GM21825 (cell line): ENCODE measurements at regions not wholly inside any gene's neighbourhood (a gene's known extent, or its start where the extent isn't known, plus 50 kb on each side); places are given as distances from the start of the nearest gene placed in this dataset.

Experiments
- ATAC-seq: cut with Tn5 transposase; IDR thresholded peaks from one replicate; pipeline ENCODE4 v1.9.1; 2021; ENCODE audit warnings: mild to moderate bottlenecking, moderate library complexity; ENCODE audit not compliant: unreplicated experiment

DNA sequence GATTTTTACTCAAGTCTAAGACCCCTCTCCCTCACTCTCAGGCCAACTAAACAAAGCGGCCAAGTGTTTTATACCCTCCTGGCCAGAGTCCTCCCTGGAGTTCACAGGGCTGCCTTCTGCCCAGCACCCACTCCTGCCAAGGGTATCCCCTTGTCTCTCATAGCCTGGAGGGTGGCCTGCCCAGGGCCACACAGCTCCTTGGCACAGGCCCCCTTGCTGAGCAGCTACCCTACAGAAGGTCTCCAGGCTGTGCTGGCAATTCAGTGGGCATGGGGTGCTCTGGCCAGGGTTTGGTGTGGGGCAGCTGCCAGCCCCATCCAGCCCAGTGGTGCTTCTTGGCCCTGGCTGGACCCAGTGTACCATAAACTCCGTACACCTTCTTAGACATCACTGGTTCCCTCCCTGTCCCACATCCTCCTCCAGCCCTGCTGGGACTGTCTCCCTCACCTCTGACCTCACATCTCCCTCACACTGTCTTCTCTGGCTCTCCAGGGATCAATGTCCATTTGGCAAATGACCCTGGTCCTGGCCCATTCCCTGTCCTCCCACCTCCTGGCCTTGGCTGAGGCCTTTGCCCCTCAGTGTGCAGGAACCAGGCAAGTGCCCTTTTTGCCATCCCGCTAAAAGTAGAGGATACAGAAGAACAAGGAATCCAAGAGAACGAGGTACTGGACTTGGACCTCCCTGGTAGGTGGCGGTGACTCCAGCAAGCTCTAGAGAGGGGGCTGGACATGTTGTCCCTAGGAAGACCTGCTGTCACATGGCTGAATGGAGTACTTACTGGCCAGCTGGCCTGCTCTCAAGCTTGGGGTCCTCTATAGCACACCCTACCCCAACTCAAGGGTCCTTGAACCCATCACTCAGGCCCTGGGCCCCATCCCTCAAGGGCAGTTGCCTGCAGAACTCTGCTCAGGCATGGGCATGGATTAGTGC is 50.0 kb upstream of the TRPM1 start:
- no peak for ATAC-seq

DNA sequence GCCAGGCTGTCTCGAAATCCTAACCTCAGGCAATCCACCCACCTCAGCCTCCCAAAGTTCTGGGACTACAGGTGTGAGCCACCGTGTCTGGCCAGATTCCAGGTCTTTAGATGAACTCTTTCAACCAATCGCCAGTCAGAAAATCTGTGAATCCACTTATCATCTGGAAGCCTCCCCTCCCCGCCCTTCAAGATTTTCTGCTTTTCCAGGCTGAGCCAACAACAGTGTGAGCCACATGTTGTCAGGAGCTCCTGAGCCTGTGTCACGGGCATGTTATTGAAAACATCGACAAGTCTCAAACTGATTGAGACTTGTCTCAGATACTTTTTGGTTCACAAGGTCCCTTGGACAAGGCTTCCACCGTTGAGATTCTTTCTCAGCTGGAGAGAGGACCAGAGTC is 52.0 kb upstream of the TRPM1 start:
- no peak for ATAC-seq

DNA sequence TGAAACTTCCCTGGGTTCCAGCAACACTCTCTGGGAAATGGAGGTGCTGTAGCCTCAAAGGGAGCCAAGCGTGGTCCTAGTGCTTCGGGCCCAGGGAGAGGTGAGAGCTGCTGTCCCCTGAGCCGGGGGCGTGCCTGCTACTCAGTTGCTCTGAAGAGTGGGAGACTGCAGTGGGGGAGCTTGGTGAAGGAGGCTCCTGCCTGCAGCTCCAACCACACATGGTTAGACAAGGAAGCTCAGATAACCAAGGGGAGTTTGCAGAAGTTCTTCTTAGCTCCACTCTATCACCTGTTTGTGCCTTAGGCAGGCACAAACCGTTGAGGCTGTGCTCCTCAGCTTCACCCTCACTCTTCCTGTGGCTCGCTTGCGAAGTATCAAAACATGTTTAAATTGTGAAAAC is 53.6 kb upstream of the TRPM1 start:
- ATAC-seq, result no peak

DNA sequence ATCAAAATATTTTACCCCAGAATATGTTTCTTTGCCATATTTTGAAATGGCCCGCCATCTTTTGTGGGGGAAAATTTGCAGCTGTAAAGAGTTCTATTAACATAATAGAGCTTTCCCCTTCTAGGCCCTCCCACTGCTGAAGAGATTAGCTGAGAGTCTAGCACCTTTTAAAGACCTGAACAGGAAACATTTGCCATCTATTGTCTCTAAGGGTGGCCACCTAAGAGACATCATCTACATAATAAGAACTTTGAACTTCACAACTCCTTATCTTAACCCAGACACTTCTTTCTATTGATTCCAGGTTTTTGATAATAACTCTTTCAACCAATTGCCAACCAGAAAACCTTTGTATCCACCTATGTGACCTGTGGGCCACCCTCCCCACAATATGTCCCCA is 54.7 kb upstream of the TRPM1 start:
- no peak for ATAC-seq

DNA sequence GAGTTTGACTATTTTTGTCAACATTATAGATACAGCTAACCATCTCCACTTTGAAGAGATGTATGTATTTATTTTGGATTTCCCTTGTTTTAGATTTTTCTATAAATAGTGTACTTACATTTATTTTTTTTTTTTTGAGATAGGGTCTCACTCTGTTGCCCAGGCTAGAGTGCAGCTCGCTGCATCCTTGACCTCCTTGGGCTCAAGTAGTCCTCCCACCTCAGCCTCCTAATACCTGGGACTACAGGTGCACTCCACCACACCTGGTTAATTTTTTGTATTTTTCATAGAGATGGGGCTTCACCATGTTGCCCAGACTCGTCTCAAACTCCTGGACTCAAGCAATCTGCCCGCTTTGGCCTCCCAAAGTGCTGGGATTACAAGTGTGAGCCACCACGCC is 55.3 kb upstream of the TRPM1 start:
- ATAC-seq, result no peak

DNA sequence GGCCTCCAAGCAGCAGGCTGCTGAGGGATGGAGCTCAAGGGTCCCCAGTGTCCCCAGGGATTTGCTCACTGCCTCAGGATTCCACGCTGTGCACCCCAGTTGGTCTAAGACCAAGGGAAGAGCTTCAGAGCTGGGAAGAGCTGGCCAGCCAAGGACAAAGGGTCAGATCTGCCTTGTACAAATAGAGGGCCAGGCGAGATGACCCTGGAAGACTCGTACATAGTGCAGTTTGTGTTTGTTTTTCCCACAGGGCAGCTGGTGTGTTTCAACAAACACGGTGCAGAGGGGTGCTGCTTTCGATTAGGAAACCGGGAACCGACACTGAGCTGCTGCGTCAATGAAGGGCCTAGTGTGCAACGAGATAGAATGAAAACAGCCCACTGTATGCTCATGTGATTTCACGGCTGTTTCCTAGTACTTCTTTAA is 56.1 kb upstream of the TRPM1 start:
- no peak for ATAC-seq

DNA sequence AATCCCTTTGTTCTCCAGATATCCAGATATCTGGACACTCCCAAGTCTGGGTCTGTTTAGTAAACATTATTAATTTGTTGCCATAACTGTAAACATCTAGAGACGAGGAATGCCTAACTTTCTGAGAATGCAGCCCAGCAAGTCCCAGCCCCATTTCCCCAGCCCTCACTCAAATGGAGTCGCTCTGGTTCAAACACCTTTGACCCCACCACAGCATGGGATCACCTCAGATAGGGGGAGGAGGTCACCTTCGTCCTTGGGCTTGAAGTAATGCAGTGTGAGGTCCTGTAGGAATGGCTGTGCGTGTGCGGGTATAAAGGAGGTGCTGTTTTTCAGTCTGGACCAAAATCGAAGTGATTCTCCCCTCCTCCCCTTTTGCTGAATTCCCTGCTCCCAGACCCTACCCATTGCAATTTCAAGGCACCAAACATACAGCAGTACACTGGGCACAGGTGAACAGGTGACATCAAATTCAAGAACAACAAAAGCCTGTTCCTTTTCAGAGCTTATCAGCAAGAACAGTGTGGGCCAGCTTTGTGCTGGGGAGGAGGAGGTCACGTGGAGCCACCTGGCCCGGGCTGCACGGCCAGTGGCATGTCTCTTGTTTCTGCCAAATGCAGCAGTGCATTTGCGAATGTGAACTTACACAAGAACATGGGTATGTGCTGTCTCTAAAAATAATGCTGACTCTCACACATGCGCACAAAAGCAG is 57.5 kb upstream of the TRPM1 start:
- no peak for ATAC-seq

DNA sequence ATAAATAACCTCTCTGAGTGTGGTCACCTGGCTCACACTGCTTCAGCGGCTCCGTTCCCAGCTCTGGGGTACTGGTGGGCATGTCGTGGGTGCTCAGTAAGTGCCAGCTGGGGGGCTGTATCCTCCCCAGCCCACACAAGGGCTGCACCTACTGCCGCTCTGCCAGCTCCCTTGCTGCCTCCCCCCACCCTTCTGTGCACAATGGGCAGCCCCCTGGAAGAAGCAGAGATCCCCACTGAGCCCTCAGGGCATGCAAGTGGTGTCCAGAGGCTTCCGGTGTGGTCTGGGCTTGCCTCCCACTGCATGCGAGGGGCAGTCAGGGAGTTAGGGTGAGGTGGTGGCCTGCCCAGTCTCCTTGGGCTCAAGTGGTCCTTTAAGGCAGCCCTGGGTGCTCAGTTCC is 58.3 kb upstream of the TRPM1 start:
- no peak for ATAC-seq

DNA sequence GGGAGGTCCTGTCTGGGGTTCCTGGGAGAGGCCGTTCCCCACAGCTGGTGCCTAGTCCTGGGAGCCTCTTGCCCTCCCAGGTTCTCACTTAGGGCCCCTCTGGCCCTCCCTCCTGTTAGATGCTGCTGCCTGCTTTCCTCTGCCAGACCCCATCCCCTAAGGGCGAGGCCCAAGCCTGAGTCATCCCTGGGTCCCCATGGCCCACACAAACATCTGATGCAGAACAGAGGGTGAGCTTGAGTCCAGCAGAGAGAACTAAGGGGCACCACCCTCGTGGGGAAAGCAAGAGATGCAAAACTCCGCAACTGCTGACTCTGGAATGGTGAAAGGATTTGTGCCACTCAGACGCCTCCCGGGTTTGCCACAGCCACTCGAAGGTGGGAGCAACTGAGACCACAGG is 58.8 kb upstream of the TRPM1 start:
- ATAC-seq, result no peak

DNA sequence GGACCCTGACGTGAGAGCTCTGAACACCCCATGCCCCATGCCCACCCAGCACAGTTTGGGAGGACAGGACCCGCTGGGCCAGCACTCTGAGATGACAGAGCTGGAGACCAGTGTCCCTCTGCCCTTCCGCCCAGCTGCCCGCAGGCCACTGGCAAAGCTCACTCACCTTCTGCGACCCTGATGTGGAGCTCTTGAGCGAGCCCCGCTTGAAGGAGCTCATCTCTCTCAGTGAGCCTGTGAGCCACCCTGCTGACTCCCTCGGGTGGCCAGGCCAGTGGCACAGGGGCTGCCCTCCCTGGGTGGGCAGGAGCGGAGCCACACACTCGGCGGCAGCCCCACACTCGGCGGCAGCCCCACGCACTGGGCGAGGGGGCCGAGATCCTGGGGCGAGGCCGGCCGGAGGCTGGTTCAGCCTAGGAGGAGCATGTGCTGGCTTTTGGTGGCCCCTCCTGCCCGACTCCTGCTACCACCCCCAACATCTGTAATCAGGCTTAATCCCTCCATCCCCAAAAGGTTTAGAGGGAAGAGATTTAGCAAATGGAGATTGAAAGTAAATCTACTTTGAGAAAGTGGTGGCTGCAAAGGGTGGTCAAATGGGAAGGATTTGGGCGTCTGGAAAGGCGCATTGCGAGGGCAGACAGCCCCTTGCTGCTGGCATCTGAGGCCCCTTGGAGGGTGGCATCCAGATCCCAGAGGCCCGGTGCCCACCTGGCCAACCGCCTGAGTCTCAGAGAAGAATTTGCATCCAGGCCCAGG is 59.4 kb upstream of the TRPM1 start:
- no peak for ATAC-seq

DNA sequence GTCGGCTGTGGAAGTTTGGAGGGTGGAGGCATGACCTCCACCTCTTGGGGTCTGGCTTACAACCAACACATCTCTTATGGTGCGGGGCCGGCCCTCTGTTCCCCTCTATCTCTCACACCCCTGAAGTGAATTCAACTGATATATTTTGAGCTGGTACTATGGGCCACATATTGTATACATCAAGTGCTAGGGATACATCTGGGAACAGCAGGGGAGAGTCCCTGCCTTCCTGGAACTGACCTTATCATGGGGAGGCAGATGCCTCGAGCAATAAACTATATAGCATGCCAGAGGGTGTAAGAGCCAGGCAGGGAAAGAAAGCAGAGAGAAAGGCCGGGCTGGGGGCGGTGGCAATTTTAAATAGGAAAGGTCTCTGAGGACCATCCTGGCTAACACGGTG is 60.4 kb upstream of the TRPM1 start:
- ATAC-seq, result no peak

DNA sequence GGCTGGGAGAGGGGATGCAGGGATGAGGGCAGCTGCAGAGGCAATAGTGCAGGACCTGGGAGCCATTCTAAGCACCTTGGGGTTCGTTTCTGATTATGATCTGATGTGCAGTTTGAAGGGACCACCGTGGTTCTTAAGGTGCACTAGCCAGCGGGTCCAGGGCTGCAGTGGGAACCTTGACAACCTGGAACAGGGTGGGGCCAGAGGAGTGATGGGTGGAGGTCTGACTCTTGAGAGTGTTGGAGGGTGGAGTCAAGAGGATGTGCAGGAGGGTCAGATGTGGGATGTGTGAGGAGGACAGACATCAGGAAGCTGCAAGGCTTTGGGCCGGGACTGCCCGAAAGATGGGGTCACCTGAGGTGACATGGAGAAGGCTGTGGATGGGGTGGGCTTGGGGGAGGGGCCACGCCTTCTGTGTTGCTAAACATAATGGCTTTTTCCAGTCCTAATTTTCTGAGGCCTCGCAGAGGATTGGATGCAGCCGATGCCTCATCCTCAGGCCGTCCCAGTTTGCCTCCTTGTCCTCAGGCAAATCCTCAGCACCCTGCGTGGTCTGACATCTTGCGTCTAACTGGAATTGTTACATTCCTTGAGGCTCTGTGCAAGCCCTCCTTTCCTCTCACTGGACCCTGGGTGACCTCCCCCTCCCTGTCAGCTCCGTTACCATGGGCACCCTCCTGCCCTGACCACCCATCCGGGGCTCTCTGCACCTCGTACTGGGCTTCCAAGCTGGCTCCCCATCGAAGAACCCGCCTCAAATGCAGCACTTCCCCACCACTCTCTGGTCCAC is 61.4 kb upstream of the TRPM1 start:
- ATAC-seq, result no peak

DNA sequence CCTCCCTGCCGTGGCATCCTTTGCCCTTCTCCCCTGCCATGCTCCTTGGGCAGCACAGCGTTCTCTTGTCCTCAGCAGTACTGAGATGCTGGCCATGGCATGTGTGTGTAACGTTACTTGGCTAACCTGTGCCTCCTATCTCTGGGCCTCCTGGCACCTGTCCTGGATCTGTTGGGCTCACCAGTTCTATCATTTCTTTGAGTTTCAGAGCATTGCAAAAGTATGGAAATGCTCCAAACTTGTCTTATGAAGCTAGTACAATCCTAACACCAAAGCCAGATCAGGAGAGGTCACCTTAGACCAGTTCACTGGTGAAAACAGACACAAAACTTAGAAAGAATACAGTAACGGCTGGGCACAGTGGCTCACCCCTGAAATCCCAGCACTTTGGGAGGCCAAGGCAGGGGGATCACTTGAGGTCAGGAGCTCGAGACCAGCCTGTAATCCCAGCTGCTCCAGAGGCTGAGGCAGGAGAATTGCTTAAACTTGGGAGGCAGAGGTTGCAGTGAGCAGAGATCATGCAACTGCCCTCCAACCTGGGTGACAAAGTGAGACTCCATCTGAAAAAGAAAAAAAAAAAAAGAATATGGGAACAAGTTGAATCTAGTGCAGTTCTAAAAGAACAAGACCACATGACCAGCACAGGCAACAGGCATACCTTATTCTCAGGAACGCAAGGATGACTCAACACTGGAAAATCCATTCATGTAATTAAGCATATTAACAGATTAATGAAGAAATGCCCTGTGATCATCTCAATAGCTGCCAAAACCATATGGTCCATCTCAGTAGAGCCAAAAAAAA is 62.4 kb upstream of the TRPM1 start:
- no peak for ATAC-seq

DNA sequence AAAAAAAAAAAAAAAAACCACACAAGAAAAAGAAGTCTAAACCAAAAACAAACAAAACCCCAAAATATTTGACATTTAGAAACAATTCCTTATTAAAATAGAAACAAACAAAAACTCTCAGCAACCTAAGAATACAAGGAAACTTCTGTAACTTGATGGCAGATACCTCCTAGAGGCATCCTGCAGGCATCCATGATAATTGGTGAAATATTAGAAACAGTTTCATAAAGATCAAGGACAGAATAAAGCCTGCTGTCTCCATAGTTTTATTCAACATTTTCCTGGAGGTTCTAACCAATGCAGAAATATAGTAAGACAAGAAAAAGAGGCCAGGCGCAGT is 63.0 kb upstream of the TRPM1 start:
- ATAC-seq, result no peak

DNA sequence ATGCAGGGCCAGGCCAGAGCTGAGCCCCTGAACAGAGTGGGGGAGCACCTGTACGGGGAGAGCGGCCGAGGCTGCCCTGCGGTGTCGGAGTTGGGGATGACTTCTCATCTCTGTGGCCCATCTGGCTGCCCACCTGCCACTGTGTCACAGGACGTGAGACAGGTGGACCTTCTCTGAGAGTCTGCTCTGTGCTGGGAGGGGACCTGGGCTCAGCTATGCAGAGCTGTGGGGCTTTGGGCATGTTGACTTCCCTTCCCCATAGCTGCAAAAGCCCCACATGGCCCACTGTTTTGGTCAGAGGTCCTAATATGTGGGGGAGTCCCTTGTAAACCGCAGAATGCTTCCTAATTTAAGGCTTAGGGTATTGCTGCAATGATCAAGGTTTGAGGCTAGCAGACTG is 68.0 kb upstream of the TRPM1 start:
- ATAC-seq, result no peak

DNA sequence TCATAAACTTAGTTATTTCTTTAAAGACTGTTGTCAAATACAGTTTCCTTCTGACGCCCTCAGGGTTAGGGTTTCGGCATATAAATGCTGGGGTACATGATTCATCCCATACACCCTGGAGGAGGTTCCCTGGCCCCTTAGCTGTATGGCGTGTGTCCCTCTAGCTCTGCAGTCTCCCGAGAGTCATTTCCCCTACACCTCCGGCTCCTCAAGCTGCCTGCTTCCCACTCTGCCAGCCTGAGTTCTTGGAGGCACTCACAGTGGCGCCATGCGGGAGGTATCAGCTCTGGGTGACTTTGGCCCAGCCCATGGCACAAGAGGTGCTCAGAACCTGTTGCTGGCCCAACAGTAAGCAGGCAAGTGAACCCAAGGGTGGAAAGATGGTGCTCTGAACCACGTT is 70.2 kb upstream of the TRPM1 start:
- no peak for ATAC-seq

DNA sequence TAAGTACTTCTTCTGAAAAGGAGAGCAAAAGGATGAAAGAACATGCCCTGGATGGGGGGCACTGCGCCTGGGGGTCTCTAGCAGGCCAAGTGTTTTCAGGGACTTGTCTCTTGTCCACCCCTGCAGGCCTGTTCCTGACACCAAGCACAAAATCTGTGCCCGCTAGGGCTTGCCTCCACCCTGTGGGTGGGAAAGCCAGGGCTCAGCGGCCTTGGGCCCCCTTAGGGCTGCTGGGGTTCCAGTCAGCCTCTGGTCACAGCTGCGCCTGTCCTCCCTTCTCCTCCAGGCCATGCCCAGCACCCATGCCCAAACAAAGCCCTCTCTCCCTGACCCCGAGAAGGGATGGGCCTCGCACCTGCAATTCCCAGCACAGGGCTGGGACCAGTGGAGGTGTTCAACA is 71.1 kb upstream of the TRPM1 start:
- no peak for ATAC-seq

DNA sequence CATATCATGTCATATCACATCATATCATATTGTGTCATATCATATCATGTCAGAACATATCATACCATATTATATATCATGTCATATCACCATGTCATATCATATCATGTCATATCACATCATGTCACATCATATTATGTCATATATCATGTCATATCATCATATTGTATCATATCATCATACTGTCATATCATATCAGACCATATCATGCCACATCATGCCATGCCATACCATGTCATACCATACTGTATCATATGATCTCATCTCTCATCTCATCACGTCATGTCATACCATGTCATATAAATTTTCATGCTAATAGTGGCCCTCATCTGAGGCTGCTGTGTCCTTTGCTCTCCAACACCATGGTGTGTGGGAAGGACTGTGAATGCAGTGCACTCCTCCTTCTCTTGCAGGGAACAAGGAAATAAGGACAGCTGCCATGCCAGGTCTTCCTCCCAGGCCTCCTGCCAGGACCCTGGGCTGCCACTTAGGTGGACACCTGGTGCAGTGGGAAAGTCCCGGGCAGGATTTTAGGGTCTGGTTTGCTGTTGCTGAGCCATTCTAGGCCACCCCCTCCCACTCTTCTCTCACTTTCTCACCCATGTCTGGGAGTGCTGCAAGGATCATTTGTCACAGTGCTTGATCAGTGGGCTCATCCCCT is 72.4 kb upstream of the TRPM1 start:
- ATAC-seq, result no peak

DNA sequence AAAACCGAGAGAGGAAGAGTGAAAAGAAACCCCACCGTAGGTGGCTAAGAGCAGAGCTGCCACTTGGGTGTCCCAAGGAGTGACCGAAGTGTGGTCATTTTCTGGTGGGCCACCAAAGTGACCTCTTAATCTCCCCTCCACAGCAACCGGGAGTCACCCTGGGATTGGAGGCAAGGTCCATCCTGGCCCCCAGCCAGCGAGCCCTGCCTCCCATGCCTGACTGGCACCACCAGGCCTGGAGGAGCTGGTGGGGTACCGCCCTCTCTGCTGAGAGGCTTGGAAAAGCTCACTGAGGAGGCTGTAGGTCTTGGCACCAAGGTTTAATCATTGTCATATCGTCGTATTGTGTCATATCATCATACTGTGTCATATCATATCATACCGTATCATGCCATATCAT is 74.0 kb upstream of the TRPM1 start:
- no peak for ATAC-seq

DNA sequence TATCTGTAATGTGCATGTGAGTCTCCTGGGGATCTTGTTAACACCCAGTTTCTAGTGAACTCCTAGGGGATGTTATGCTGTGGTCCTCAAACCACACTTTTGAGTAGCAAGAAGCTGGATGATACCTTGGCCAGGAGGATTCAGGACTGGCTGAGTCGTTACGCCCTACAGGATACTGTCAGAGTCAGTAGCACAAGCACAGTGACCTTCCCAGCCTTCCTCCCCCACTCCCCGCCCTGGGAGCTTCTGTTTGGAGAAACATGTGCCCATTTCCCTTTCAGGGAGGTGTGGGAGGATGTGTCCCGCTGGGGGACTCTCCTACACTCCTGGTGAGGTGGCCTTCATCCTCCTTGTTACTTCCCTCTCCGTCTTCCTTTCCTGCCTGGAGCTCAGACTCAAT is 76.4 kb upstream of the TRPM1 start:
- ATAC-seq, result no peak
